ENCODE measurements at regions not wholly inside any gene's neighbourhood (a gene's known extent, or its start where the extent isn't known, plus 50 kb on each side); places are given as distances from the start of the nearest gene placed in this dataset.

- DNase-seq (ENCODE audit: low spot score), result no peak
- no peak overlapping the region for H2AFZ ChIP-seq (ENCODE audit: low read length)
- no peak overlapping the region for H3K4me2 ChIP-seq (ENCODE audit: low read length)
- no peaks in the 10 kb centered on the region for H3K79me2 ChIP-seq (ENCODE audit: insufficient read depth, low read depth, low read length)
- H4K20me1 ChIP-seq (ENCODE audit: insufficient read depth, low read length), result no peaks in the 10 kb centered on the region
- H3K4me1 ChIP-seq (ENCODE audit: insufficient read depth, low read length, poor library complexity, severe bottlenecking), result no peaks in the 10 kb centered on the region
- TF ChIP-seq CTCF (conservative IDR thresholded peaks at IDR 0.05; ENCODE audit: low read length) (no peak), EZH2phosphoT487 (IDR thresholded peaks at IDR 0.05; ENCODE audit: borderline replicate concordance, low read depth, low read length) (no peak)
- BruUV-seq (replicated peaks), result no TSS peak
- no peak overlapping the region for H3K27ac ChIP-seq (ENCODE audit: low read depth, low read length, poor library complexity, severe bottlenecking)
- ChIA-PET POLR2A (no interaction called here), CTCF (ENCODE audit: unreplicated experiment) (no interaction called here)
- intact Hi-C loops (cut with micrococcal nuclease; ENCODE audit: unreplicated experiment), result no loop called here
- no peaks in the 10 kb centered on the region for H3K9me3 ChIP-seq (ENCODE audit: low read length)
- H3K36me3 ChIP-seq (ENCODE audit: insufficient read depth, low read length), result no peaks in the 10 kb centered on the region
- no peaks in the 10 kb centered on the region for H3K9me2 ChIP-seq (ENCODE audit: insufficient read depth, low read length)
- H3K4me3 ChIP-seq (ENCODE audit: low read depth, low read length, poor library complexity, severe bottlenecking), result no peak overlapping the region
These were observed 454.6 kb upstream of the SORCS1 start for GRCh38 chr10:107619139-107619538.

- H3K36me3 ChIP-seq (ENCODE audit: insufficient read depth, low read length), result no peaks in the 10 kb centered on the region
- CTCF ChIA-PET (ENCODE audit: unreplicated experiment), result no interaction called here
These were observed 454.0 kb upstream of the SORCS1 start for GRCh38 chr10:107618504-107618994.

More at GRCh38 chr10:107618504-107618994, 454.0 kb upstream of the SORCS1 start:
- H3K9me2 ChIP-seq (ENCODE audit: insufficient read depth, low read length), result no peaks in the 10 kb centered on the region
- POLR2A ChIA-PET, result no interaction called here
- no TSS peak for BruUV-seq (replicated peaks)
- no peak overlapping the region for H3K4me3 ChIP-seq (ENCODE audit: low read depth, low read length, poor library complexity, severe bottlenecking)
- H3K9me3 ChIP-seq (ENCODE audit: low read length), result no peaks in the 10 kb centered on the region
- intact Hi-C loops (cut with micrococcal nuclease; ENCODE audit: unreplicated experiment), result no loop called here
- H3K4me1 ChIP-seq (ENCODE audit: insufficient read depth, low read length, poor library complexity, severe bottlenecking), result no peaks in the 10 kb centered on the region
- DNase-seq (ENCODE audit: low spot score), result no peak
- H2AFZ ChIP-seq (ENCODE audit: low read length), result no peak overlapping the region
- no peak for TF ChIP-seq EZH2phosphoT487 (IDR thresholded peaks at IDR 0.05; ENCODE audit: borderline replicate concordance, low read depth, low read length)
- TF ChIP-seq CTCF (conservative IDR thresholded peaks at IDR 0.05; ENCODE audit: low read length), result no peak
- no peaks in the 10 kb centered on the region for H4K20me1 ChIP-seq (ENCODE audit: insufficient read depth, low read length)
- H3K27ac ChIP-seq (ENCODE audit: low read depth, low read length, poor library complexity, severe bottlenecking), result no peak overlapping the region
- no peaks in the 10 kb centered on the region for H3K79me2 ChIP-seq (ENCODE audit: insufficient read depth, low read depth, low read length)
- H3K4me2 ChIP-seq (ENCODE audit: low read length), result no peak overlapping the region

Measured in OCI-LY7 (cell line).